Stimulated activated CD4-positive, alpha-beta T cell treated with anti-CD3 and anti-CD28 coated beads, Interleukin-1b, Interleukin-23, amount 100 ng/mL, for 4 hours (primary cell): ENCODE measurements at regions not wholly inside any gene's neighbourhood (a gene's known extent, or its start where the extent isn't known, plus 50 kb on each side); places are given as distances from the start of the nearest gene placed in this dataset.

Experiments
- DNase-seq, 2 donors: peaks; one replicate each; pipeline ENCODE4 v3.0.0-alpha.2; 2020; ENCODE audit warnings: low read depth in 2 of 2

DNA sequence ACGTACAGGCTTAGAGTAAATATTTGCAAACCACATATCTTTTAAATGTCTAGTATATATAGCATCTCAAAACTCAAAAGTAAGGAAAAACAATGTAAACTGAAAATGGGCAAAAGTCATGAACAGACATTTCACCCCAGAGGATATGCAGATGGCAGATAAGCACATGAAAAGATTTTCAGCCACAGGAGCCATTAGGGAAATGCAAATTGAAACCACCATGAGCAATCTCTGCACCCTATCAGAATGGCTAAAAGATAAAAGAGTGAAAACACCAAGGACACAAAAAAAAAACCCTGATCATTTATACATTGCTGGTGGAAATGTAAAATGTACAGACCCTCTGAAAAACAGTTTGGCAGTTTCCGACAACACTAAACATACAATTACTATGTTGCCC, 292.7 kb downstream of the ZNF516 start:
- DNase-seq = no peak

DNA sequence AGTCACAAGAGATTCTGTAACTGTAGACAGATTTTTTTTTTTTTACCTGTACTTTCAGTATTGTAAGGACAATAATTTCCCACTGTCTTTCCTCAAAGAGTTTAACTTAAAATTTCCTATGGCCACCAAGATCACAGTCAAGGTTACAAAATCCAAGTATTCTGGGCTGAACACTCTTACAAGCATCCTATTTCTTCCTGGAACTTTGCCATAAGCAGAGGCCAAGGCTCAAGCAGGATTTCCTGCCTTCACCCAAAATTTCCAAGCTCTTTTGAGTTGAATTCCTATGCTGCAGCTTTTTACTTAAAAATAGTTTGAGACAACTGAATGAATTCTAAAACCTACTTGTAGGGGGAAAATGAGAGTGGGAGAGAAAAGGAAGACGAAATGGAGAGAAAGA, 299.4 kb downstream of the ZNF516 start:
- no peak for DNase-seq

DNA sequence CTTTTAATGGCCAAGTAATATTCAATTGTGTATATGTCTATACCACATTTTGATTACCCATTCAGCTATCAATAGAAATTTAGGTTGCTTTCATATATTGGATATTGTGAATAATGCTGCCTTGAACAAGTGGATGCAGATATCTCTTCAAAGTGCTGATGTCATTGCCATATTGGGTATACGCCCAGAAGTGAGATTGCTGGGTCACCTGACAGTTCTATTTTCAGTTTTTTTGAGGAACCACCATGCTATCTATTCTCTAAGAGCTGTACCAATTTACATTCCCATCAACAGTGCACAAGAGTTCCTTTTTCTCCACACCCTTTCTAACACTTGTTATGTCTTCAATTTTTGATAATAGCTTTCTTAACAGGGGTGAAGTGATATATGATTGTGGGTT, 306.9 kb downstream of the ZNF516 start:
- no peak for DNase-seq

DNA sequence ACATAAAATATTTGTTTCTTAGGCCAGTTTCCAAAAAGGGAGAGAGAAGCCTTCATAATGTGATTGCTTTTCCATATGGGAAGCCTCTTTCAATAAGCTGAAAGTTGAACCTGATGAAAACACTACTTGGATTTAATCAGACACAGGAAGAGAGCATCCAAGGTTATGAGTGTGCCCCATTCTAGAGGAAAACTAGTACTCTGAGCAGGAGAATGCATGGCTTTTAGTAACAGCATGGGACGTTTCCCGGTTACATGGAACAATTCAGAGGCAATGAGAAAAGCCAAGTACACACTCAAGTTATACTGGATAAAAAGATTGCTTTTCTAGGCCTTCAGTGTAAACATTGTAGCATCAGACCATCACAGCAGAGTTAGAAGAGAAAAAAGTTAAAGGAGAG, 315.8 kb downstream of the ZNF516 start:
- no peak for DNase-seq

DNA sequence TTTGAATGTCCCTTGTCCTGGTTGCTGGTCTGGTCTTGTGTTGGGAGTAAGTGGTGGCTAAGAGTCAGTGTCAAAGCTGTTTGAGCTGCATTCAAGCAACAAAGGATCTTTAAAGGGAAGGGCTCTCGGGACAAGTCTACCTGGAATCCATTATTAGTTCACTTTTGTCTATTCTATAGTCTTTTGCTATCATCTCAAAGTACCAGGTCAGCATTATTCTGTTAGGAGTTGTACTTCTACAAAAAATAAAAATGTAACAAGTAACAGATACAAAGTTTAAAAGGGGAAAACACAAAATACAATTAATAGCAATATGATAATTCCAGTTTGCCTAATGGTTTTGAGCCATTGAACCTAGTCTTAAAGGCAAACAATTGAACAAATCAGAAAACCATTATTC, 317.9 kb downstream of the ZNF516 start:
- no peak for DNase-seq

DNA sequence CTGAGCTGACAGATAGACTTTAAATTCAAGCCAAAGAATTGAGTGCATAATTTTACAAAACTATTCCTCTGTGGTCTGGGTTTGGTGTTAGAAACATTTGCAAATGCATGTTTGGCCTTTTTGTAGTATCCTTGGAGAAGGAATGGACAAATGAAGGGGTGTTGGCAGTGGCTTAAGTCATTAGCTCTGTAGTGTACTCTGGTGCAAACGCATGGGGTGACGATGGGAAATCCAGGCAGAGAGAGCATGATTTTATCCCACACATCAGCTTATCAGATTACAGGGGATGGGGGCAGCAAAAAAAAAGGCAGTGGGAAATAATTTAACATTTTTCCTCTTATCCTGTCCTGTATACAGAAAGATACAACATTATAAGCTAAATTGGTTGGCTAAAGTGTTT, 320.6 kb downstream of the ZNF516 start:
- DNase-seq = no peak

DNA sequence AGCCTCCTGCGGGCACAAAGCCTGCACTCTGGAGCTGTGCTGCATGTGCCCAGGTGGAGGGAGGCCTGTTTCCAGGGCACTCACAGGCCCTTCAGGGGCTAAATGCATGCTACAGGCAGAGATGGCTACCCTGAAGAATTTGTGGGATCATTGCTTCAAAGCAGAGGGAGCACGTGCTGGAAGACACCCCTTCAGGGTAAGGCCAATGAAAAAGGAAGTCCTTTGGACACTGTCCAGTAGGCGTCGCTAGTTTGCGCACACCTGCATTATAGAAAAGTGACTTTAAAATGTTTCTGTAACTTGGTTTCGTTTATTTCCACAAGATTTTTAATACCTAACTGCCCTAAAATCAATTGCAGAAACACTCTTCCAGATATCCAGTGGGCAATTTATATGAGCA, 325.3 kb downstream of the ZNF516 start:
- no peak for DNase-seq

DNA sequence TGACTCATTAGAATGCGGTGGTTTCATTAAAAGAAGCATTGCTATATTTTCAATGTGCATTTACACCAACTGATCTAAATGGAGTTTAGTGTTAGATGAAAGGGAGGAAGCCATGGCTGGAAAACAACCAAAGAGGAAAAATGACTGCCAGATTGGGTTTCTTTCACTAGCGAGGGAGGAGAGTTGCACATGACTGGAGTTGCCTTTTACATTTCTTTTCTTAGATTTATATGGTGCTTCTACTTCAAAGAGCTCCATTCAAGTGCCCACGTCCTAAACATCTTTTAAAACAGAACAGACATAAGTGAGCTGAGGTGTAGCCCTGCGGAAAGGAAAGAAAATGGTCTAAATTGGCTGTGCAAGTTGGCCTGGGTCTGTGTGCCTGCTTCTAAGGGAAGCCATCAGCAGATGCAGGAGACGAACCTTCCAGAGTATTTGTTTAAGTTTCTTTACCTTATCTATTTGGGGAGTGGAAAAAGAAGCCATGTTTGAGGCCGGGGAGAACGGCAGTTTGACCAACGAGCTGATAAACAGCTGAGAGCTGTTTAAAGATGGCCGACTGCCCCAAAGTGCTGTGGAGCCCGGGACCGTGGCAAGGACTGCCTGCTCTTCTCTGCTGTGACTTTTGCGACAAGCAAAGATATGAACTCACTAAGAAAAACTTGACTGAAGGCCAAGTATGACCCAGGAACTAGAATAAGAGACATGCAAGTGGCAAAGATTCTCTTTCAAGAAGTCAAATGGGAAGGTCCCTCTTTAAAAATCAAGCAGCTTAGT, 327.0 kb downstream of the ZNF516 start:
- no peak for DNase-seq

DNA sequence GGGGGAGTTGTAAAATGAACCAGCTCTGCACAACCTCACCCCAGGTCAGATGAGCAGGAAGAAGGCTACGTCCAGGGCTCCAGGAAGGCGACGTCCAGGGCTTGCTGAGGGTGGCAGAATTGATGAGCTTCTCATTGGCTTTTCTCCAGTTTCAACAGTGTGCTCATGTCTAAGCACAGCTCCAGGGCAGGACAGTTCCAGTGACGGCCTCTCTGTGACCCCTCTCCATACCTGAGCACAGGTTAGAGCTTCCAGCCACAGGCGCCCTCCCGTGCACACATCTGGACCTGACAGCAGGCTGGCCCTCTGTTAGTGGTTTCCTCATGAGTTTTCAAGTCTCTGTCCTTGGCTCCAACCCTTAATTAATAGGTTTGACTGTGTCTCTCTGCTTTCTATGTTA, 327.6 kb downstream of the ZNF516 start:
- DNase-seq = no peak

DNA sequence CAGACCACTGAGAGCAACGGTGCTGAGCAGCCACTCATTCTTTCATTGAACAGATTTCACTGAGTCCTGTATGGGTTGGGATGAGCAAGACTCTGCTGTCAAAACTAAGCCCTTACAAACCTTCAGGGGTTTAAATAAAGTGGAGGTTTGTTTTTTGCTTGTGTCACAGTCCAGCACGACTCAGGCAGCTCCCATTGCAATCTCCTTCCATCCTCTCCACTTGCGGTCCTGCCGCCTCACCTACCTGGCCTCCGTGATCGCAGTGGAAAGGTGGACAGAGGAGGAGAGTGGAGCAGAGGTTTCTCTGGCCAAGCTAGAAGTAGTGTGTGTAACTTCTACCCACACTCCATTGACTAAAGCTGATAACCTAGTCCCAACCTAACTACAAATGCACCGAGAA, 332.2 kb downstream of the ZNF516 start:
- DNase-seq = no peak

DNA sequence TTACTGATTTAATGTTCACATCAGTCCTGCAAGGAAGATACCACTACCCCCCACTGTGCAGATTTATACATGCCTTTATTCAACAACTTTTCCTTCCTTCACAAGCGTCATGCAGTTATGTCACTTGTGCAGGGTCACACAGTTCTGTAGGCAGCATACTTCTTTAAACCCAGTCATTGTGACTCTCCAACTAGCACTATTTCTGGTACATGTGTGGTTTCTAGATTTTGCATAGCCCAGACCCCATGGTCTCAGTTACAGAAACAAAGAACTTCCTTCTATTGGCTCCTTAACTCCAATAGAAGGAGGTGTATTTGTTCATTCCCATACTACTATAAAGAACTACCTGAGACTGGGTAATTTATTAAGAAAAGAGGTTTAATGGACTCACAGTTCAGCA, 333.1 kb downstream of the ZNF516 start:
- DNase-seq = no peak

DNA sequence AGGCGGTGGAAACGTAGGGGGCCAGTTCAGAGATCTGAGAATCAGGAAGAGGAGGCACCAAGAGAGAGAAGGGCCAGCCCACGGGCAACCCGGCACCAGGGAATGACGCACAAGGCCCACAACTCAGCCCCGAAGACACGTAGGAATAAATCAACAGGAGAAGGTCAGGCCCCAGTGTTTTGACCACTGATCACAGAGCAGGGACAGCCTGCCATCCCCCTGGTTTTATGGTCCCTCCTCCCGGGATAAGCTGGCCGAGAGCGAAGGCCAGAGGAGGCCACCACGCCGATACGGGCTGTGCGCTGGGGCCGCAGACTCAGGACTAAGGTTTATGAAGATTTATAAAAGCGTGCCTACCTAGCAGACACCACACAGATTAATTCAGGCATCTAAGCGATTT, 341.4 kb downstream of the ZNF516 start:
- no peak for DNase-seq

DNA sequence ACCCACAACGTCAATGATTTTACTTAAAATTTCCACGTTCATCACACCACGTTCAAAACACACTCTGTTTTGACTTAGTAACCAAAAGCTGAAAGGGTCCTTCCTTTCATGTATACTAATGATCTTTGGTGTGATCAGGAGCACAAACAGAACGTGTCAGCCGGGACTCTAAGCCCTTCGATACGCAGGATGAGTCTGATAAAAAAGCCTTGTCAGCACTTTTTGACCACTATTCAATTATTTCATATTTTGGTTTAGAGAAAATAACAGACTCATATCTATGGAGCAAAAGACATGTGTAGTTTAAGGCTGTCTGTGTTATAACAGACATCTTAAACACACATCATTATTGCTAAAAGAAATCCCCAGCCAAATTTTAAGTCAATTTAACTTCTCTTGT, 345.3 kb downstream of the ZNF516 start:
- DNase-seq = no peak

DNA sequence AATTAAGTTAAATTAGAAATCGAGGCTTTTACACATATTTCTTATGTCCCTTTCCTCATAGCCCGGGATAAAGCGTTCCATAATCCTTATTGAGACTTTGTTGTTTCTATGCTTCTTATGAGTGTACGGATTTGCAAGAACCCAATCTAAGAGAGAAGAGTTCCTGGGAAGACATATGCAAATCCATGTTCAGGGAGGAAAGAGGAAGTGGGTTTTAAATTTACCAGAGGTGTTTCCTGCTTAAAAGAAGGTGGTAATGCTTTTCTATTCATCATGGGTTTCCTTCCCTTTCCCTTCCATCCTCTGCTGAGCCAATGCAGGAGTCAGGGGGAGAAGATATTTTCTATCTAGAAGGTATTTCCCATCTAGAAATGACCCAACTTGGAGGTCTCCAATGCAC, 345.8 kb downstream of the ZNF516 start:
- DNase-seq = no peak

DNA sequence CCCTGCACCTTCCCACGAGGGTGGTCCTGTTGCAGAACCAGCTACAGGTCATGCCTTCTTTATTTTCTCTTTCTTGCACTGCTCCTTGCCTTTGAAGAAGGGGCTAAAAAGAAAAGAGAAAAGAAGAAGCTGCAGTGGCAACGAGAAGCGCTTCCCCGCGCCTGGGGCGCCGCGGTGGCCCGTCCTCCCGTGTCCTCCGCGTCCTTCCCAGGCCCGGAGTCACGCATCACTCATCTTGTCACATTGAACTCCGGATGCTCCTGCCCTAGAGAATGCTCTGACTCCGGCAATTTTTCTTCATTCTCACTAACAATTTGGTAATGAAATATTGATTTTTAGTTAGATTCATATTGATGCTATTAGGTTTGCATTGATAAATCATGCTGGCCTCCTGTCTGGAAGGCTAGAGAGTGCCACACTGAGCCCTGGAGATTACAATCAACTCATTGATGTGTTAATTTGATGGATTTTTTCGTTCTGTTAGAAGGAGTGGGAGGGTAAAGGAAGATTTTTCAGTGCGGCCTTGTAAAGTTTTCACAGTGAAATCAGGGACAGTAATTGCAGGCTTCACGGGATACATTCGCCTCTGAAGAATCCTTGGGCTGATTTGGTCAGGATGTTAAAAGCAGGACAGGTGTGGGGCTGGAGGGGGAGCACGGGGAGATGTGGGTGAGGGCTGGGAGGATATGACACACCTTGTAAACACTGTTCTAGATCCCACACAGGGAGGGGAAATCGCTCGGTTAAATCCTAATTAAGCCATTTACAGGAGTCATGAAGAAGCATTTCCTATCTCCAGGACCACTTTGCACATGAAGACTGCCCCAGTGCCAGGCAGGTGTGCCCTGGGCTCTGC, 349.3 kb downstream of the ZNF516 start:
- DNase-seq = no peak

DNA sequence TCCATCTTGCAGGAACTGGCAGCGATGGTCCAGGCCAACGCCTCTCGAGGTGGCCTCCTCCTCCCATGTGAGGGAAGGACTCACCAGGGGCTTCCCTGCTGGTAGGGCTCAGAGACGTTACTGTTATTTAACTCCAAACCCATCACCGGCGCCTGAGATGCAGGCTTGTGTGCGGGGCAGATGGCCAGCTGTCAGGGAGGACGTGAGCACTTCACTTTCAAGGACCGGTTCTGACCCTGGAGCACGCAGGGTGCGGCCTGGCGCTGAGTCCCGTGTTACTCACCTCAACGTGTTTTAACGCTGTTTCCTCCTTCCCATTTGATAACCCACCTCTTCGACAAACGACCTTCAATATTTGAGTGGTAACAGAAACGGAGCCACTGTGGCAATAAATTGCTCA, 350.2 kb downstream of the ZNF516 start:
- no peak for DNase-seq

DNA sequence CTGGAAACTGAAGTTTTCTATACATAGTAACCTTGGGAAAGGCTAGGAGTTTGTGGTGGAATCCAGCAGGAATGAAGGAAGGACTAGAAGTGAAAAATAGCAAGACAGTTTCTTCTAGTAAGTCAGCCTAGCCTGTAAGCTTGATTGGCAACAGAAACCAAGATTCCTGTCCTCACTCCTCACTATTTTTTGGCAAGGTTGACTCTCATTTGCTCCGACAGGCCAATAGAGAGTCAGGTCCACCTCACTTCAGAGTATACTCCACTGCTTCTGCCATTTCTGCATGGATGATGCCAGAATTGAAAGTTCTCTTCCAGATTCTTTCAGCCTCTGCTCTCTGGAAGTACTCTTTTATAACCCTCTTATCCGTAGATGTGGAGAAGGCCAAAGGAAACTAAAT, 352.4 kb downstream of the ZNF516 start:
- DNase-seq = no peak

DNA sequence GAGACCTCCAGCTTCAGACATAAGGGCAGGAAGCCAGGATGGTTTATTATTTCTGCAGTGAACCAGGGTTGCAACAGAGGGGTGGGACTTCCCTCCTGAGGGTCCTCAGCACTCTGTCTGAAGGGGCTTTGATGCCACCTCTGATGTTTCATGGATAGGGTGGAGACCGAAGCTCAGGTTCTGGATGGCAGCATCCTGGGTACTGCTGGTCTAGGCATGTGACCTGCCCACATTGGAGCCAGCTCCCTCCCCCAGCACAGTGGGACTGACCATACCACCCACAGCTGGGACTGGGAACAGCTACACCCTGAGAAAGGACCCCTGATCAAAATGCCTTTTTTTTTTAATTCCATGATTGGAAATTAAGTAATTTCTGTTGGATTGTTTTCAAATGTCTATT, 355.2 kb downstream of the ZNF516 start:
- no peak for DNase-seq

DNA sequence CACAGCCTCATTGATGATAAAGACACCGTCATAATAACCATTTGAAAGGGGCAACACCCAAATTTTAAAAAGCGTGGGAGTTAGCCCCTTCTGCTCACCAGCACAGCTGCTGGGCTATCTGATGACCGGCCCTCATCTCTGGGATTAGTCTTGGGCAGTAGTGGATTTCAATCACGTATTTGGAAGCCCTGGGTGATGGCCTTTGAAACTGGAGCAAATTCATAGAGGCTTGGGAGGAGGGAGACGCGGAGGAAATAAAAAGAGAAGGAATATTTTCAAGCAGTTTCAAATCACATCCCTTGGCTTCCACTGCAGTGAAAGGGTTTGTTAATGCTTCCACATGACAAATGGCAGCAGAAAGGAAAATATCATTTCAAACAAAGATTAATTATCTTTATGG, 357.8 kb downstream of the ZNF516 start:
- no peak for DNase-seq

DNA sequence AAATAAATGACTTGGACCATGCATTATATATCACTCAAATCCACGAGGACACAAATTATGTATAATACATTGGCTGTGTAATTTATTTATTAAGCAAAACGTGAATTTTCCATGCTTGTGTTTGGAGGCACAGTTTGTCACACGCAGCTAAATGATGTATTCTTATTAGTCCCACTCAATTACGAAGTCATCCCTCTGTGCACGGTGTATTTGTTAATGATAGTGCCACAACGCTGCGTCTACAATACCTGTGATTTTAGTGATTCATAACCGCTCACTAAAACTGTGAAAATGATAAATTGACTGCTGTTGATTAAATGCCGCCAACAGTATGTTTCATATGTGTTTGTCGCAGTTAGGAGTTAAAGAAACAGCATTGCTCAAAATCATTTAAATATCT, 358.3 kb downstream of the ZNF516 start:
- DNase-seq = no peak

DNA sequence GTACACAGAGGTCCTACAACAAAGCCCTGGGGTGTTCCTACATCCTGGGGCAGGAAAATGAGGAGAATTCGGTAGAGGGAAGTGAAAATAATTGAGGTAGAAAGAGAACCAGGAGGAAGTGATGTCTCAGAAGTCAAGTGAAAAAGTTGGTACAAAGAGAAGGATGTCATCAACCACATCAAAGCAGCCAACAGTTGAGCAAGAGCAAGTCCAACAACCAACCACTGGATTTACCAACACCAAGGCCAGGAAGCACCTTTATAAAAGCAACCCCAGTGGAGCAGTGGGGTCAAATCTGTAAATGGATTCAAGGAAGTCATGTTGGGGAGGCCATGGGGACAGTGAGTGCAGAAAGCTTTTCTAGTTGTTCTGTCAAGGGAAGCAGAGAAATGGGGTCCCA, 360.4 kb downstream of the ZNF516 start:
- DNase-seq = no peak

DNA sequence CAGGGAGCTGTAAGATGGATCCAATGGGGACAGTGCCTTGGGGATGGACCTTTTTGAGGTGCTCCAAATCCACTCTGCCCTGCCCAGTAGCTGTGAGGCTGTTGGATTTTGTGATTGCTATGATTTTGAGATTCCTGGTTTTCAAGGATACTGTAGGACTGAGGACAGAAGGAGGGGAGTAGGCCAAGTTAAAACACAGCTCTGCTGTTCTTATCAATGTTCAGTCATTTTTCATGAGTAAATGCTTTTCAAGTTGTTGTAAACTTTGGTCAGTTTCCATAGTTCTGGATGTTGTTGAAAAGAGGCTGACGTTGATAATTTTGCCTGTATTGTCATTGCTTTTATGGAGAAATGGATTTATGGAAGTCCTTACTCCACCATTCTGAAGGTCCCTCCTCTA, 361.2 kb downstream of the ZNF516 start:
- DNase-seq = no peak

DNA sequence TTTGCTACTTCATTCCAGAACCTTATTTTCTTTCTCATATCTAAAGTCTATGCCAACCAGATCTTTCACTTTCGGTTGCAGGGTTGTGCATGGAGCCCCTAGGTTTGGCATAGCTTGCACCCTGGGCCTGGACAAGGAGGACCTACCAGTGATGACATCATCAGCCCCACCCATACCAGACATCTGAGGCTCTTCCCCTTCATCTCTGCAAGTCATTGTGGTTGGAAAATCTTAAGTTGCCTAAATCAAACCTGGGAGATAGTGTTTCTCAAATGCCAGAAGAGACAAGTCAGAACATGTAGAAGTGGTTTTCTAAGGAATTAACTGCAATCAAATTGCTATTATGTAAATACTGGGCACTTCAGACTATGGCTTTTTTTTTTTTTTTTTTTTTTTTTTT, 363.3 kb downstream of the ZNF516 start:
- no peak for DNase-seq
